GM21390 (cell line): ENCODE measurements at regions not wholly inside any gene's neighbourhood (a gene's known extent, or its start where the extent isn't known, plus 50 kb on each side); places are given as distances from the start of the nearest gene placed in this dataset.
"Not testable (repeated sequence)": the region's sequence is repeated elsewhere in the genome, so short reads cannot be mapped to it uniquely, and the experiment has no call there.

ENCODE experiments used
- ATAC-seq: cut with Tn5 transposase; IDR thresholded peaks from one replicate; pipeline ENCODE4 v1.9.1; 2021; ENCODE audit not compliant: unreplicated experiment

DNA sequence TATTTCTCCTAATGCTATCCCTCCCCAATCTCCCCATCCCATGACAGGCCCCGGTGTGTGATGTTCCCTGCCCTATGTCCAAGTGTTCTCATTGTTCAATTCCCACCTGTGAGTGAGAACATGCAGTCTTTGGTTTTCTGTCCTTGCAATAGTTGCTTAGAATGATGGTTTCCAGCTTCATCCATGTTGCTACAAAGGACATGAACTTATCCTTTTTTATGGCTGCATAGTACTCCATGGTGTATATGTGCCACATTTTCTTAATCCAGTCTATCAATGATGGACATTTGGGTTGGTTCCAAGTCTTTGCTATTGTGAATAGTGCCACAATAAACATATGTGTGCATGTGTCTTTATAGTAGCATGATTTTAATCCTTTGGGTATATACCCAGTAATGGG is 51.3 kb upstream of the RIOK2 start:
- not testable (repeated sequence) for ATAC-seq

DNA sequence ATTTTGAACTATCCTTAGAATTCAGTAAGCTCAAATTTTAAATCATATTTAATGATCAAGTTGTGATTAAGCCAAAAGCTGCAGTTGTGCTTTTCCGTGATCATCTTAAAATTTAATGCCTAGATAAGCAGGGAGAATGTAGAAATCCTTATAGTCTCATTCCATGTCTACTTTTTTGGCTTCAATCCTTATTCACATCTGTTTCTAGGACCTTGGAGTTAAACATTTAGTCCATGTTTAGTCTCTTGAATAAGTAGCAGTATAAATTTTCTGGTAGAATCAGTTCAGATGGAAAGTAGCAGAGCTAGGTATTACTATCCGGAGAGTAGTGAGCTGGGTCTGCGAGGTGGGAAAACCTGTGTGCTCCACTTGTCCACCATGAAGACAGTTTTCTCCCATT is 59.3 kb upstream of the RIOK2 start:
- no peak for ATAC-seq

DNA sequence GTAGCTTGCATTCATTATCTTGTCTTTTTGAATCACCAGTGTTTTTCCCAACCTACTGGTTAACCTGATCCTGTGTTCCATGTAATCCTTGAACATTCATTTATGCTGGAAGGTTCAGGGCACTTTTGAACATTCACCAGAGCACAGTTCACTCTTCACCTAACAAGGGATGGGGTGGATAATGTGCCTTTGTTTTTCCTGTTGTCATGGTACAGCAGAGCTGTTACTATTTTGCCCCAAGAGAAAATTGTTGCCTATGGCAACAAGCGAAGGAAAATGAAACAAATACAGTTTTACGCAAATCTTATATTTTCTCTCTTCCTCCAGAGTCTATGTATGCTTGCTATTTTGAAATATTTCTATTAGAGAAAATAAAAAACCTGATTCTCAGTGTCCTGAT is 60.3 kb upstream of the RIOK2 start:
- no peak for ATAC-seq

DNA sequence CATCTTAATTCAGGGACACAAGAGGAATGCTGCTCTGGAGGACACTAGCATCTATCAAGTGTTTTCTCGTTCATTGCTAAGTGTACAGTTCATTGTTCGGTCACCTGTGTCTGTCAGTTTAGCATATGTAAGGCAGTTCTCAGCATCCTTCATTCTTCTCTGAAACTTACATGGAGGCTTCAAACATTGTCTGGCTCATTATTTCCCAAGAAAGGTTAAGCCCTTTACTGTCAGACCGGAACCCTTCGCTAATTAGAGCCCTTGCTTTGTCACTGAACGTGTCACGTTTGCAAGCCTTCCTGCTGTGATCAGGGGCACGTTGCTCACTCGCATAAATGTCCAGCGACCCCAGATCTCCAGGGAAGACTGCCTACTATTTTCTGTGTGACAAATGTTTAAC is 62.3 kb upstream of the RIOK2 start:
- no peak for ATAC-seq

DNA sequence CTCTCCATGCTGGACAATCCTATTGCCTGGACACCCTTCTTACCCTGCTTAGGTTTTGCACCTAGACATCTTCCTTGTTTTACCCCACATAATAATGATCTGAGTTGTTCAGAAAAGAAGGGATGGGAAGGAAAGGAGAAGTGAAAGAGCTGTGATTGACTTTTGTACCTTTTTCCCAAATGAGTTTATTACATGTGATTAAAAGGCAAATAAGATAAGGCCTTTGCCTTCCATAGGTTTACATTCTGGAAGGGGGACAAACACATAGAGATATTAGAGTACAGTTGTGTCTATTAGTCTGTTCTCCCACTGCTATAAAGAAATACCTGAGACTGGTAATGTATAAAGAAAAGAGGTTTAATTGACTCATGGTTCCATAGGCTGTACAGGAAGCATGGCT is 67.1 kb upstream of the RIOK2 start:
- no peak for ATAC-seq

DNA sequence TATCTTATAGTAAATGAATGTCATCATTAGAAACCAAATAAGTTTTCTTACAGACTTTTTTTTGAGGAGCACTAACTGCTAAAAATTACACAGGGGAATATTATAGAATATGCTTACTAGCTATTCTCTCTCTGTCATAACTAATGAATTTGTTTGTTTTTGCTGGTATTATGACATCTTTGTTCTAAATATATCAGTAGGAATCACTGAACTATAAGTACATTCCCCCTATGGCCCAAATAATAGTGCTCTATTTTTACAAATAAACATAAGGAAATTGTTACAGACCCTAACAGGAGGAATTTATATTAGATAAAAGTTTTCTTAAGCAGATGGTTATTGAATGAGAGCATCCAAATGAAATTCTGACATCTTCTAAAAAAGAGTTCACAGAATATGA is 83.0 kb upstream of the RIOK2 start:
- no peak for ATAC-seq

DNA sequence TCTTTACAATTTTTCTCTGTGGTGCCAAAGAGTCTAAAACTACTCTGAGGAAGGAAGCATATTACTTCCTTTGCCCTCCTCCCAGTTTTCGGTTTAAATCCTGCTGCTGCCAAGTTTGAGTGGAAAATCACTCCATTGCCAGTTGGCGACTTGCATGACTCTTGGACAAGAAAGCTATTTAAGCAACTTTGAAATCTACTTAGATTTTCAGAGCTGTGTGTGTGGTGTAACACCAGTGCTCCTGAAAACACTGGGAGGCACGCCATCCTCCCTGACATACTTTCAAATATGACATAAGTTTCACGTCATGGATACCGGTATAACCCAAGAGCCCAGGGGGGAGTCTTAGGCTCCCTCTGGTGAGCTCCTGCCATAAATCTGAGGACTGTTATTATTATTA is 83.5 kb upstream of the RIOK2 start:
- no peak for ATAC-seq

DNA sequence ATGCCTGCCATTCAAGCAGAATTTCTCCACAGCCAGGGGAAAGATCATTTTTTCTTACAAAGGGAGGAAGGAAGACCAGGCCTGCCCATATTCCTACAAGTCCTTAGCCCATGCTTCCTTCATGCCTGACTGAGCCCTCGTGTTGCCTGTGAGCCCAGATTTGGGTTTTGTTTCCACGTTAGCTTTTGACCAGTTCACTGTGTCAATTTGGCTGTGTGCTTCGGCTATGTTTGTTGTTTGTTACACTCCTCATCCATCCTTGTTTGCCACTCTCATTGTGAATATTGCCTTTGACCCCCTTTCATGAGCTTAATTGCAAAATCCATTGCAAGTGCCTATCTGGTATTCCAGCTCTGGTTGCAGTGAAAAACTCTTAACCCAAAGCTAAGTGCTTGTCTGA is 84.7 kb upstream of the RIOK2 start:
- ATAC-seq: no peak

DNA sequence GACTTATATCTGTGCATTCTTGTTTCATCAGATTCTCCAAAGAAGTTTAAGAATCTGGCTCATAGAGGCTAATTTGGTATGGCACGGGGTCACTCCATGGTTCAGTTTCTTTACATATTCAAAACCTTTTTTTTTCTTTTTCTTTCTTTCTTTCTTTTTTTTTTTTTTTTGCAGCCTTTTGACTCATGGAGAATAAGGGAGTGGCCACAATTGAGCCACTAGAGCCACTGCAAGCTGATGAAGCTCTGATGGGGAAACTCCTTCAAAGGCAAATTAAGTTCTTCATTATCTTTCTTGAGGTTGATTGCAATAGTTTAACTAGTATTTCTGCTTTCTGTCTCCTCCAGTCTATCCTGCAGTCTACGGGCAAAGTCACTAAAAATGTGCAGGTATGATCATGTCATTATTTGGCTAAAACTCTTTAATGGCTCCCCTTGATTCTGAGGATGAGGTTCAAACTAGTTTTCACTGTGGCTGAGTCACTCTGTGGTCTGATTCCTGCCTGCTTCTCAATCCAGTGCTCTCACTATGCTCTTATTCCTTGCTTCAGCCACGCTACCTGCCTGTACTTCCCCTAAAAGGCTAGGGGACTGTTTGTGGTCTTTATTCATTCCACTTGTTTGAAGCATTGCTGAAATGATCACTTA is 93.5 kb upstream of the RIOK2 start:
- no peak for ATAC-seq

DNA sequence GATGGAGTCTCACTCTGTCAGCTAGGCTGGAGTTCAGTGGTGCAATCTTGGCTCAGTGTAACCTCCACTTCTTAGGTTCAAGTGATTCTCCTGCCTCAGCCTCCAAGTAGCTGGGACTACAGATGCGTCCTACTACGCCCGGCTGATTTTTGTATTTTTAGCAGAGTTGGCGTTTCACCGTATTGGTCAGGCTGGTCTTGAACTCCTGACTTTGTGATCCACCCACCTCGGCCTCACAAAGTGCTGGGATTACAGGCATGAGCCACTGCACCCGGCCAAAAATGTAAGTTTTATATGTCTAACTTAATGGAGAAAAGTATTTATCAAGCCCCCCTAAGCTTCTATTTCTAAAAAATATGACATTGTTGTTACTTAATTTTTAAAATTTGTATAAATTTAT is 98.2 kb upstream of the RIOK2 start:
- no peak for ATAC-seq

DNA sequence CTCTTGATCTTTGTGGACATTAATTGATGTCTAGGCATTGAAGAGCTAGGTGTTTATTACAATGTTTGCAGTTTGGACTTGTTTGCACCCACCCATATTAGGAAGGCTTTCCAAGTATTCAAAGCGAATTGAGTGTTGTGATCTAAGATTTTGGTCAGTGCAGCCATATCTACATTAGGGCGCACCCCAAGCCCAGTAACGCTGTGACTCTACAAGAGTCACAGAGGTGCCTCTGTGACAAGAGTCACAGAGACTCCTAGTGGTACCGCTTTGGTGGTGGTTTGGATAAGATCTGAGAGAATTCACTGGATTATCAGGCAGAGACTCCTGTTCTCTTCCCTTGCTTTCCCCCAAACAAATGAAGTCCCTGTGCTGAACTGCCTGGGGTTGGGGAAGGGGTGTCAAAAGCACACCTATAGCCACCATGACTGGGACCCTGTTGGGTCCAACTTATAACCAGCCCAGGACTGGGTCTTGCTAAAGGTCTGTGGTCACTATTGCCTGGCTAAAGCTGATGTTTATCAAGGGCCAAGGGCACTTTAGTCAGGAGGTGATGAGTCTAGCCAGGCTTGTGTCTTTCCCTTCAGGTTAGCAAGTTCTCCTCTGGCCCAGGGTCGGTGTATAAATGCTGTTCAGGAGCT is 114.1 kb upstream of the RIOK2 start:
- peak; percentile 99 for ATAC-seq

DNA sequence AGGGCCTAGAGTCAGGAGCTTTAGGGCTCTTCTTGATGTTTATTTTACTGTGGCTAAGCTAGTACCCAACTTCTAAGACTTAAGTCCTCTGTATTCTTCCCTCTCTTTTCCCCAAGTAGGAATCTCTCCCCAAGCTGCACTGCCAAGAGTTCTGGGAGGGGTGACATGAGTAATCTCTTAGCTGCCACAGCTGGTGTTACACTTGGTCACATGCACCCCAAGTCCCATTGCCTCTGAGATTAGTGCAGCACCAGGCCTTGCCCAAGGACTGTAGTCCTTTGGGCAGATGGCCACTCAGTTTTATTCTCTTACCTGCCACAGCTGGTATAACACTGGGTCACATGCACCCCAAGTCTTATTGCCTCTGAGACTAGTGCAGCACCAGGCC is 114.7 kb upstream of the RIOK2 start:
- ATAC-seq: peak; percentile 11

DNA sequence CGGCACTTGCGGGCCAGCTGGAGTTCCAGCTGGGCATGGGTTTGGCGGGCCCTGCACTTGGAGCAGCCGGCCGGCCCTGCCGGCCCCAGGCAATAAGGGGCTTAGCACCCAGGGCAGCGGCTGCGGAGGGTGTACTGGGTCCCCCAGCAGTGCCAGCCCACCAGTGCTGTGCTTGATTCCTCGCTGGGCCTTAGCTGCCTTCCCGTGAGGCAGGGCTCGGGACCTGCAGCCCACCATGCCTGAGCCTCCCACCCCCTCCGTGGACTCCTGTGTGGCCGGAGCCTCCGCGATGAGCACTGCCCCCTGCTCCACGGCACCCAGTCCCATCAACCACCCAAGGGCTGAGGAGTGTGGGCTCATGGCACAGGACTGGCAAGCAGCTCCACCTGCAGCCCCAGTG is 118.1 kb upstream of the RIOK2 start:
- ATAC-seq: not testable (repeated sequence)

DNA sequence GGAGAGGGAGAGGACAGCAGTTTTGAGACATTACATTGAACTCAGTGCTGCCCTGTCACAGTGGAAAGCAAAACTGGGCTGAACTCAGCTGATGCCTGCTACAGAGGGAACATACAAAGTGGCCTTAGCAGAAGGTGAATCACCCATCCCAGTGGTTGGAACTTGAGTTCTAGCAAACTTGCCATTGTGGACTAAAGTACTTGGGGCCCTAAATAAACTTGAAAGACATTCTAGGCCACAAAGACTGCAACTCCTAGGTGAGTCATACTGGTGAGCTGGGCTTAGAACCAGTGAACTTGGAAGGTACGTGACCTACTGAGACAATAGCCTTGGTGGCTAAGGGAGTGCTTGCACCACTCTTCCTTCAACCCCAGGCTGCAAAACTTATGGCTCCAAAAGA is 155.7 kb upstream of the RIOK2 start:
- ATAC-seq: no peak

DNA sequence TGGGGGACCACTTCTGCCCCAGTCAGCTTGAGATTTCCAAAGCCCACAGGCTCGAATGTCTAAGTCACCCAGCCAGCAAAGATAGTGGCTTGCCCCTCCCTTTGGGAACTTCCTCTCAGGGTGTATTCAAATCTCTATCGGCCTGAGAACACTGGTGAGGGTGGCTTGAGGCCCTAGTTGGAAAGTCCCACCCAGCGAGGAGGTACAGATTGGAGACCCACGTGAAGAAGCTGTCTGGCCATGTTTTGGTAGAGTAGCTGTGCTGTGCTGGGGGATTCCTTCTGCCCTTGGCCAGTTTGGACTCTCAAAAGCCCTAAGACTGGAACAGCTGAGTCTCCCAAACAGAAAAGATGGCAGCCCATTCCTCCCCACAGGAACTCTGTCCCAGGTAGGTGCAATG is 172.7 kb upstream of the RIOK2 start:
- ATAC-seq: peak; percentile 91

DNA sequence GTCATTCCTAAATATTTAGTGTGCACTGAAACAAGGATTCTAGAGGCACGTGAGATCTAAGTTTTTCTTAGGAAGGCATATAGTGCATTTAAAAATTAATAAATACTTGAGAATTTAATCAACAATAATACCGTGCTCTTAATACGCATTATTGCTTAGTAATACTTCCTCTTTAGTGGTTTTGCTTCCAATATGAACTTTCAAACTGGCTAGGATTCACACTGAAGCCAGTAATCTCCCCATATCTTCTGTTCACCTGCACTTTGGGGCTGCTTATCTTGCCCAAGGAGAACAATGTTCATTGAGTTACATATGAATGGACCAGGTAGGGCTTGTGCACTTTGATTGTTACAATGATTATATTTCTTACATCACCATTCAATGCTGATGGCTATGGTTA is 180.5 kb upstream of the RIOK2 start:
- no peak for ATAC-seq

DNA sequence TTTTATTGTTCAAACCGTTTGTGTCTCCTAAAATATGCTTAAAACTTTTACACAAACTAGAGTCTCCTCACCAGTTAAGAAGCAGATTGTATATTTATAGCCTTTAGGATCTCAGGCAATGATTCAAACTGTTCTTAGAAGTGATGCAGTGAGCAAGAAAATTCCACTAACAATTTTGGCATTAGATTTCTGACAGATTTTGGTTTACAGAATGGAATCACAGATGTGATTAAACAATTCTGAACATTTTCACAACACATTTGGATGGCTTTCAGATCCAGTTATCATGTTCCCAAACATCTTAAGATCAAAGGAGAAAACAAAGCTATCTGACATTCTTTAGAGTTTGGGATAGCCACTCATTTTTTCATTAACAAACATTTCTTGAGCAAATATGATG is 181.7 kb upstream of the RIOK2 start:
- ATAC-seq: no peak

DNA sequence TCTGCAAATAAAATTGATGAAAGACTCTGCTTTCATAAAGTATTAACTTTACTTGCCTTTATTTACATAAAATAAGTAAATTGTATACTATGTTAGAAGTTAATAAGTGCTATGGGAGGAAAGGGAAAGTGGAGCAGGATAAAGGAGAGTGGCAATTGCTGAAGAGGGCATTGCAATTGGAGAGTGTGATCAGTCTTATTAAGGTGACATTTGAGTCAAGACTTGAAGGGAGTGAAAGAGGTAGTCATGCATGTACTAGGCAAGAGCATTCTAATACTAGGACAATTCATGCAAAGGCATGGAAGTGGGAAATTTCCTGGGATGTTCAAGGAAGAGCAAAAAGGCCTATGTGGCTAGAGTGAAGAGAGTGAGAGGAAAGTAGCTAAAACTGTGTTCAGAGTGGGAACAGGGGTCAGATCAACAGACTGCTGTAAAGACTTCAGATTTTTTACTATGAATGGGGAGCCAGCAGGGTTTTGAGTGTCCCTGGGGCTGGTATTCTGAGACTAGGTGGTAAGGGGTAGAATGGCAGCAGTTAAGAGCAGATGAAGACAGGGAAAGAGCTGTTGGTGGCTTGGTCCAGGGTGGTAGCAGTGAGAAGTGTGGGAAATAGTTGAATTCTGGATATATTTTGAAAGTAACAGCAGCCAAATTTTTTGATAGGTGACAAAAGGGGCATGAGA is 182.3 kb upstream of the RIOK2 start:
- ATAC-seq: no peak

DNA sequence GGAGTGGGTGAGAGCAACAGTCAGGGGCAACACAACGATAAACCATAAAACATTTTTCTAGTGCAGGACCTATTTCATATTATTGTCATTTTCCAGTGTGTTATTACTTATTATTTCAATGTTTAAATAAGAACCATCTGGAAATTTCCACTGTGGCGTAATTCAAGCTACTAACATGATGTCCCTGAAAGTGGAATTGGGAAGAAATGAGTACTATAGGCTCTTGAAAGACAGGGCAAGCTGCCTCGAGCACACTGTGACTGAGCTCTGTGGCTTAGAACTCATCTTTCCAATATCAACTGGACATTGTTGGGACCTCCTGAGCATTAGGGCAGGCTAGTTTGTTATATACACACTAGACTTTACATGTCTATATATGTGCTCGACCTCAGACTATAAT is 182.9 kb upstream of the RIOK2 start:
- no peak for ATAC-seq

DNA sequence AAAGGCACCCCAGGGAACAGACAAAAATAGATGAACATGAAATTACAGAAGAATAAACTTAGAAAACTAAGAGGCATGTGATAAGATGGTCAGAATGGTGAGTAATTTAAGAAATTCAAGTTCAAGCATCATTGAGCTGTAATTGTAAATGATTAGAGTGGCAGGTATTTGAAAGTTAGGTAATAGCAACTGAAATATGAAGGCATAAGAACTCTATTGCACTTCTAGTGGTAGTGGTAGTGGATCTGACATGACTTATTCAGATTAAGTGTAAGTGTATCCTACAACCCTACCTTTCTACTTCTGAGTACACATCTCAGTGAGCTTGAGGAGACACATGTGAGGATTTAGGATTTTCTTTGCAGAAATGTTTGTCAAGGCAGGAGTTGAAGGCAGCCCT is 192.9 kb upstream of the RIOK2 start:
- ATAC-seq: no peak

DNA sequence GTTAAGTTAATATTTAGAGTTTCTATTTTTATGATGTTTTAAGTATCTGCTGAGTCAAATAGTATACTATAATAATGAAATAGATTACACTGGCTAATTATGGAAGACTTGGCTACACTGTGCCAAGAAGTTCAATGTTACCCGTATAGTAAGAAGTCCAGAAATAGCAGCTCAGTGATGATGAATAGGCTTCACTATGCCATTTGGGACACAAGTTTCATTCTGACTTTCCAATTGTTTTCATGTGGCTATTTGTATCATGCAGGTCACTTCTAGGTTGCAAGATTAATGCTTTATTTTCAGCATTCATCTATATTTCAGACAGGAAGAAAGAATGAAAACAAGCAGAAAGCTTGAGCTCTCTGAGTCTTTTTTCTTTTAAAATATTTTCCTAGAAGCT is 194.5 kb upstream of the RIOK2 start:
- no peak for ATAC-seq

DNA sequence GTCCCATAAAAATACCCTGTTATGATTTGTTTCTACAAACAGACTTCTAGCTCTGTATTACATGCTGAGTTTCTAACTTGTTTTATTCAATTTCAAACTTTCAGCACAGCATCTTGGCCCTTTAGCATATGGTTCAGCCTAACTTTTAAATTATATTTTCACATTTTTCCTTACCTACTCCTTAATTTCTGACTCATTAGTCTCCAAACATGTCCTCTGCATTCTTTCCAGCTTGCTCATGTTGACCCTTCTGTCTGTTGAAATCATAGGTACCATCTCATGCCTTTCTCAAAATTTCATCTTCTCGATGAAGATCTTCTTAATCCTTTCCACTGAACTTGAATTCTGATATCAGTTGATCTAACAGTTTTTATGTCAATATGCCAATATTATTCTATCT is 200.9 kb upstream of the RIOK2 start:
- no peak for ATAC-seq

DNA sequence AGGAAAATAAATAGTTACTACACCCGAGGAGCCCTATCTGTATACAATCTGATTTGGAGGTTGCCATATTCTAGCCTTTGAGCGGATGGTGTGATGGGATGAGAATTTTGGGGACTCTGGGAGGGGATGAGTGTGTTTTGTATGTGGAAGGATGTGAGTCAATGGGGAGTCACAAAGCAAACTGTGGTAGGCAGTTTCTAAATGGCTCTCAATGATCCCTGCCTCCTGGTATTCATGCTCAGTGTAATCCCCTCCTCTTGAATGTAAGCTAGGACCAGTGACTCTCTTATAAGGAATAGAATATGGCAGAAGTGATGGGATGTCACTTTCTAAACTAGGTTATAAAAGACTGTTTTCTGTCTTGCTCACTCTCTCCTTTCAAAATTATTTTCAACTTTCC is 205.7 kb upstream of the RIOK2 start:
- no peak for ATAC-seq
